ENCODE measurements at regions not wholly inside any gene's neighbourhood (a gene's known extent, or its start where the extent isn't known, plus 50 kb on each side); places are given as distances from the start of the nearest gene placed in this dataset.

- Histone ChIP-seq H3K4me1 (ENCODE audit: insufficient read depth, low read length) (no peaks in the 10 kb centered on the region), H3K4me2 (ENCODE audit: low read length) (no peak overlapping the region), H3F3A (ENCODE audit: low read length, unreplicated experiment) (no peaks in the 10 kb centered on the region), H3K27me3 (ENCODE audit: low read length) (no peaks in the 10 kb centered on the region), H3K9me2 (replicated peaks; ENCODE audit: low read length) (no peaks in the 10 kb centered on the region), H2AFZ (ENCODE audit: low read length) (no peak overlapping the region), H3K36me3 (ENCODE audit: low read depth, low read length) (no peaks in the 10 kb centered on the region), H3K27ac (ENCODE audit: low read length) (no peak overlapping the region), H3K4me3 (ENCODE audit: low read length) (no peak overlapping the region), H3K9ac (ENCODE audit: low read length) (no peak overlapping the region), H3K9me3 (ENCODE audit: low read length) (no peaks in the 10 kb centered on the region), H3K79me2 (ENCODE audit: low read length) (no peaks in the 10 kb centered on the region), H4K20me1 (ENCODE audit: low read length) (no peaks in the 10 kb centered on the region)
- CTCF ChIA-PET, result no interaction called here
- BruUV-seq (replicated peaks), result no TSS peak
- POLR2A ChIA-PET (ENCODE audit: unreplicated experiment), result no interaction called here
- TF ChIP-seq EZH2phosphoT487 (IDR thresholded peaks at IDR 0.05; ENCODE audit: borderline replicate concordance, low read length) (no peak), EZH2 (IDR thresholded peaks at IDR 0.05; ENCODE audit: low read length, unreplicated experiment) (no peak)
- TF ChIP-seq, protein P1, sequence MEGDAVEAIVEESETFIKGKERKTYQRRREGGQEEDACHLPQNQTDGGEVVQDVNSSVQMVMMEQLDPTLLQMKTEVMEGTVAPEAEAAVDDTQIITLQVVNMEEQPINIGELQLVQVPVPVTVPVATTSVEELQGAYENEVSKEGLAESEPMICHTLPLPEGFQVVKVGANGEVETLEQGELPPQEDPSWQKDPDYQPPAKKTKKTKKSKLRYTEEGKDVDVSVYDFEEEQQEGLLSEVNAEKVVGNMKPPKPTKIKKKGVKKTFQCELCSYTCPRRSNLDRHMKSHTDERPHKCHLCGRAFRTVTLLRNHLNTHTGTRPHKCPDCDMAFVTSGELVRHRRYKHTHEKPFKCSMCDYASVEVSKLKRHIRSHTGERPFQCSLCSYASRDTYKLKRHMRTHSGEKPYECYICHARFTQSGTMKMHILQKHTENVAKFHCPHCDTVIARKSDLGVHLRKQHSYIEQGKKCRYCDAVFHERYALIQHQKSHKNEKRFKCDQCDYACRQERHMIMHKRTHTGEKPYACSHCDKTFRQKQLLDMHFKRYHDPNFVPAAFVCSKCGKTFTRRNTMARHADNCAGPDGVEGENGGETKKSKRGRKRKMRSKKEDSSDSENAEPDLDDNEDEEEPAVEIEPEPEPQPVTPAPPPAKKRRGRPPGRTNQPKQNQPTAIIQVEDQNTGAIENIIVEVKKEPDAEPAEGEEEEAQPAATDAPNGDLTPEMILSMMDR (conservative IDR thresholded peaks at IDR 0.05; ENCODE audit: low read depth, low read length), result no peak
- ATAC-seq (no peak), DNase-seq (no peak)
- intact Hi-C loops (cut with micrococcal nuclease), result no loop called here
Observed at GRCh38 chr7:114182837-114183236, 231.8 kb upstream of the FOXP2 start.

- H3K36me3 ChIP-seq (ENCODE audit: low read depth, low read length), result no peaks in the 10 kb centered on the region
- POLR2A ChIA-PET (ENCODE audit: unreplicated experiment), result no interaction called here
- CTCF ChIA-PET, result no interaction called here
- no peak overlapping the region for H2AFZ ChIP-seq (ENCODE audit: low read length)
- H3K4me2 ChIP-seq (ENCODE audit: low read length), result no peak overlapping the region
- intact Hi-C loops (cut with micrococcal nuclease), result no loop called here
- no peaks in the 10 kb centered on the region for H4K20me1 ChIP-seq (ENCODE audit: low read length)
- no peaks in the 10 kb centered on the region for H3F3A ChIP-seq (ENCODE audit: low read length, unreplicated experiment)
- H3K4me3 ChIP-seq (ENCODE audit: low read length), result no peak overlapping the region
- no peaks in the 10 kb centered on the region for H3K9me2 ChIP-seq (replicated peaks; ENCODE audit: low read length)
- no peak overlapping the region for H3K27ac ChIP-seq (ENCODE audit: low read length)
- no peak overlapping the region for H3K9ac ChIP-seq (ENCODE audit: low read length)
- TF ChIP-seq EZH2phosphoT487 (IDR thresholded peaks at IDR 0.05; ENCODE audit: borderline replicate concordance, low read length), result no peak
- no peak for TF ChIP-seq EZH2 (IDR thresholded peaks at IDR 0.05; ENCODE audit: low read length, unreplicated experiment)
- TF ChIP-seq, protein P1 (conservative IDR thresholded peaks at IDR 0.05; ENCODE audit: low read depth, low read length), result no peak
- no peaks in the 10 kb centered on the region for H3K79me2 ChIP-seq (ENCODE audit: low read length)
- H3K27me3 ChIP-seq (ENCODE audit: low read length), result no peaks in the 10 kb centered on the region
- DNase-seq (no peak), ATAC-seq (no peak)
- BruUV-seq (replicated peaks), result no TSS peak
- no peaks in the 10 kb centered on the region for H3K4me1 ChIP-seq (ENCODE audit: insufficient read depth, low read length)
- no peaks in the 10 kb centered on the region for H3K9me3 ChIP-seq (ENCODE audit: low read length)
Observed at GRCh38 chr7:114181280-114181679, 233.3 kb upstream of the FOXP2 start.

DNA sequence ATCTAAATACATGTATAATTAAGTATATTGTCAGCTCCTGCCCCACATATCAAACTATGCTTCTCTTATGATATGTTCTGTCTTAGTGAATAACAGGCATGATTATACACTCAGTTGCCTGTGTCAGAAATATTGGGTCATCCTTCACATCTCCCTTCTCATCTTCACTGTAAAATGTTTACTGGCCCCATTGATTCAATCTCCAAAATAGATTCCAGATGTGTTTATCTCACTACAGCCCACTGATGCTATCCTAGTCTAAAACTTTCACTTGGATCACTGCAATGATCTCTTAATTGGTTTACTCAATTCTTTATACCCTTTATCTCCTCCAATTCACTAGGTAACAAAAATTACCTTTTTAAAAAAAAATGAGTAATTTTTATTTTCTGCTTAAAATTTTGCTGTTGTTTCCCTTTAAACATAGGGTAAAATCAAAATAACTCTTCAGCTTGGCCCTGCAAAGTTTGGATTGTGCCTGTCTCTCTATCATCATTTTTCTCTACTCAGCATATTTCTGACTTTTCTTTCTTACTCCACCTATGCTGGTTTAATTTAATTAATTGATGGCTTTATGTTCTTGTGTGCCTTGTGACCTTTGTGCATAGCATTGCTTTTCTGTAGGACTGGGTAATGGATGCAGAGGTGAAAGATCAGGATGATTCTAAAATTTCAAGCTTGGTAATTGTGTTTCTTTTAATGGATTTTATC is 233.9 kb upstream of the FOXP2 start:
- Histone ChIP-seq H3K9ac (ENCODE audit: low read length) (no peak overlapping the region), H3K27ac (ENCODE audit: low read length) (no peak overlapping the region), H2AFZ (ENCODE audit: low read length) (no peak overlapping the region), H3K79me2 (ENCODE audit: low read length) (no peaks in the 10 kb centered on the region), H3K9me3 (ENCODE audit: low read length) (no peaks in the 10 kb centered on the region), H3K27me3 (ENCODE audit: low read length) (no peaks in the 10 kb centered on the region), H3K4me1 (ENCODE audit: insufficient read depth, low read length) (no peaks in the 10 kb centered on the region), H3K4me2 (ENCODE audit: low read length) (no peak overlapping the region), H4K20me1 (ENCODE audit: low read length) (no peaks in the 10 kb centered on the region), H3F3A (ENCODE audit: low read length, unreplicated experiment) (no peaks in the 10 kb centered on the region), H3K4me3 (ENCODE audit: low read length) (no peak overlapping the region), H3K36me3 (ENCODE audit: low read depth, low read length) (no peaks in the 10 kb centered on the region), H3K9me2 (replicated peaks; ENCODE audit: low read length) (no peaks in the 10 kb centered on the region)
- ATAC-seq (no peak), DNase-seq (no peak)
- intact Hi-C loops (cut with micrococcal nuclease), result no loop called here
- TF ChIP-seq, protein P1 (conservative IDR thresholded peaks at IDR 0.05; ENCODE audit: low read depth, low read length), result no peak
- TF ChIP-seq EZH2 (IDR thresholded peaks at IDR 0.05; ENCODE audit: low read length, unreplicated experiment), result no peak
- POLR2A ChIA-PET (ENCODE audit: unreplicated experiment), result no interaction called here
- BruUV-seq (replicated peaks), result no TSS peak
- CTCF ChIA-PET, result no interaction called here
